ENCODE measurements at regions not wholly inside any gene's neighbourhood (a gene's known extent, or its start where the extent isn't known, plus 50 kb on each side); places are given as distances from the start of the nearest gene placed in this dataset.

GRCh38 chr4:38343608-38344007 lies 320.4 kb upstream of the KLF3 start:
- TF ChIP-seq CTCF (IDR thresholded peaks at IDR 0.05) (no peak), POLR2A (IDR thresholded peaks at IDR 0.05) (no peak), POLR2AphosphoS5 (IDR thresholded peaks at IDR 0.05) (no peak)

Measured in breast epithelium (tissue), 3 donors.